GM20431 (cell line): ENCODE measurements at regions not wholly inside any gene's neighbourhood (a gene's known extent, or its start where the extent isn't known, plus 50 kb on each side); places are given as distances from the start of the nearest gene placed in this dataset.
"Not testable (repeated sequence)": the region's sequence is repeated elsewhere in the genome, so short reads cannot be mapped to it uniquely, and the experiment has no call there.

Source experiments
- in situ Hi-C: fragments of 300-500 bp; cut with MseI, MboI; formaldehyde crosslinking; loops from one replicate; pipeline ENCODE4 v1.15.0; 2020; ENCODE audit warnings: low sequenced_read_pairs; ENCODE audit not compliant: unreplicated experiment

GRCh38 chr13:50634339-50634738, 209.2 kb downstream of the DLEU7 start:
- in situ Hi-C loops, result no loop called here

GRCh38 chr13:50635504-50635903, 208.0 kb downstream of the DLEU7 start:
- in situ Hi-C loops, result no loop called here

- in situ Hi-C loops, result no loop called here
Observed at GRCh38 chr13:50636007-50636704, 207.3 kb downstream of the DLEU7 start.

DNA sequence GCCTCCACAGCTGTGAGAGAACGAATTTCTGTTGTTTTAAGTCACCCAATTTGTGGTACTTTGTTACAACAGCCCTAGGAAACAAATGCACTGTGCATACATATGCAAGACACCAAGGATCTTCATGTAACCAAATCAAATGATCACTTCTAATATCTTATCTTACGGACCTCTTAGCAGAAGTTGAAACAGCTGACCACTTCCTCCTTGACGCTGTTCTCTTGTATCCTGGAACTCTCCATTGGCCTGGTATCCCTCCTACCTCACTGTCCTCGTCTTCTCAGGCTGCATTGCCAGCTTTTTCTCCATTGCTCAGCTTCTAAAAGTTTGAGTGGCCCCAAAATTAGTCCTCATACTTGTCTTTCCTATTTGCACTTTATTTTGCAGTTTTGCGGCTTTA, 200.4 kb downstream of the DLEU7 start:
- in situ Hi-C loops, result no loop called here

GRCh38 chr13:50644081-50644871, 199.2 kb downstream of the DLEU7 start:
- in situ Hi-C loops, result no loop called here

- in situ Hi-C loops, result no loop called here
Observed at GRCh38 chr13:50645092-50645491, 198.4 kb downstream of the DLEU7 start.

- in situ Hi-C loops, result no loop called here
Observed at GRCh38 chr13:50646070-50646469, 197.4 kb downstream of the DLEU7 start.

GRCh38 chr13:50649211-50649610, 194.3 kb downstream of the DLEU7 start:
- in situ Hi-C loops, result no loop called here

DNA sequence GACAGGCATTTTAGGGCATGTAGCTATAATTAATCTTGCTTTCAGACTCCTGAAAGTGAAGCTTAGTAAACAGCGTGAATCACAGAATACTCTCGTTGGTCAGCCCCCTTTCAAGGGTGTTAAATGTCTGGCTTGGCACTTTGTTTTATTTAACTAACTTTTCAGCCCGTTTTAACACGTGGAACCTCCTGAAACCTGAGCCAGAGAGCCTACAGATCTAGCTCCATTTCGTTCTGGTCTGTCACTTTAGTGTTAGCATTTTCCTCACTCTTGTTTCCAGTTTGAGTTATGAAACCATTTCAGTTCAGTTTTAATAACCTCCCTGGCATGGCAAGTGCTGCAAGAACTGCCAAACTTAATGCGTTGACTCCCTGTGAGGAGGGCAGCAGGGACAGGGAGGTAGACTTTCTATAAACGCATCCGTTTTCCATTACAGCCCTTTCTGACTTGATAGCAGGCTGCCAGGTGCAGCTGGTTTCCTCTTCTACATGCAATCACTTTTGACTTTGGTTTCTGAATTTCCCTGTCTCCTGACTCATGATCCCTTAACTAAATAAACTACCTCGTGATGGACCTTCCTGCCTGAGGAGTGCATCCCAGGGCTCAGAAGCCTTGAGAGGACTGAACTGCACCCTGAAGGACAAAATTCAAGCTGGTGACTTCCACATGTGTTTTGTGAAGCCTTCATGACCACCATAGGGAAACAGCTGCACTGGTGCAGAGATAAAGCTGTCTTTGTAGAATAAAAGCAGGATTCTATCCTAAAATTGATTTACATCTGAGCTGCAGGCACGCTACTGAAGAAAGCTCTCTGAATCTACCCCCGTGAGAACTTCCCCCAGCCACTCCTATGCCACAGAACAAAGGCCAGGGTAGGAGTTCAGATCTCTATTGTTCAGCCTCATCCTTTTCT, 192.6 kb downstream of the DLEU7 start:
- in situ Hi-C loops, result no loop called here

DNA sequence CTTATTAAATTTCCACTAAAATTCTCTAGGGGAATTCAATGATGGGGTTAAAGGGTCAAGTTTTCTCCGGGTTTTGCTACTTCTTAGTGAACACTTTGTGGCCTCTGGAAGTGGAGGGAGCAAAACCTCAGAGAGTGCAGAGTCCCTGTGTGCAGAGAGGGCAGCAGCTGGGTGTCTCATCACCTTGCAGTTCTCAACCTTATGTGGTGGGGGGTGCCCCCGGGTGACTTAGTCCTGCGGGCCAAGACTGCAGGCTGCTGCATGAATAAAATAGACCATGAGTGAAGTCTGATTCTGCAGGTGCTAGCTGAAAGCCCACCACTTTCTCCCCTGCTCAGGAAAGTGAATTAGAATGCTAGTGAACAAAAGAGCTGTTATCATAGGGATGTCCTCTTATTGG, 191.6 kb downstream of the DLEU7 start:
- in situ Hi-C loops, result no loop called here

DNA sequence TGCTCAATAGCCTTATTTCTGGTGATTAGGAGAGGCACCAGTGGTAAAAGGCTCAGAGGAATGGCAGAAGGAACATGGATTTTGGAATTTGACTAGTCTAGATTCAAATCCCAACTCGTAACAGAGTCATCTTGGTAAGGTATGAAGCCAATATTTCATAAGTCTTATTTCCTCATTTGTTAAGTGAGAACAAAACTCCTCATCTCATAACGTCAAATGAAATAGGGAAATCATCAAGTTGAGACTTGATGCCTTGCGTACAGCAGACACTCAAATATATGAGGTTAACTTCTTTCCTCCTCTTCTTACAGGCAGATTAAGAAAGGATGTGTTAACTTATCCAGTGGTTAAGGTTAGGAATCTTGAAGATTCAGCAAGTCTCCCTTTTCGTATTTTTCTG, 189.2 kb downstream of the DLEU7 start:
- in situ Hi-C loops, result no loop called here

- in situ Hi-C loops, result not testable (repeated sequence)
Observed at GRCh38 chr13:50661881-50662280, 181.6 kb downstream of the DLEU7 start.

- in situ Hi-C loops, result no loop called here
Observed at GRCh38 chr13:50664951-50665350, 178.5 kb downstream of the DLEU7 start.

DNA sequence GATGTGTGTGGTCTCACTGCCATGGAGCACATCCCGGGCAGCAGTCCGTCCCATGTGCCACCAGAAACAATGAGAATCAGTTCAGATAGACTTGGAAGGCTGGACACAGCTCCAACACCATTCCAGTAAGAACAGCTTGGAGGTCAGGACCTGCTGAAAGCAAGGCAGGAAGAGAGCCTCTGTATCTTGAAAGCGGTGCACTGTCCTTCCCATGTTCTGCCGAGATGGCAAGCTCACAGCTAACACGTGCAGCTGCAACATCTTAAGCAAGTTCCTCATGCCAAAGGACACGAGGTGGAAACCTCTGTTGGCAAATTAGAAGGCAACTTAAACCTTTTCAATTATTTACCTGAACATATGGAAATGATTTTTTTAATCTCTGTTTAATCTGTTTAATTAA, 175.4 kb downstream of the DLEU7 start:
- in situ Hi-C loops, result no loop called here

DNA sequence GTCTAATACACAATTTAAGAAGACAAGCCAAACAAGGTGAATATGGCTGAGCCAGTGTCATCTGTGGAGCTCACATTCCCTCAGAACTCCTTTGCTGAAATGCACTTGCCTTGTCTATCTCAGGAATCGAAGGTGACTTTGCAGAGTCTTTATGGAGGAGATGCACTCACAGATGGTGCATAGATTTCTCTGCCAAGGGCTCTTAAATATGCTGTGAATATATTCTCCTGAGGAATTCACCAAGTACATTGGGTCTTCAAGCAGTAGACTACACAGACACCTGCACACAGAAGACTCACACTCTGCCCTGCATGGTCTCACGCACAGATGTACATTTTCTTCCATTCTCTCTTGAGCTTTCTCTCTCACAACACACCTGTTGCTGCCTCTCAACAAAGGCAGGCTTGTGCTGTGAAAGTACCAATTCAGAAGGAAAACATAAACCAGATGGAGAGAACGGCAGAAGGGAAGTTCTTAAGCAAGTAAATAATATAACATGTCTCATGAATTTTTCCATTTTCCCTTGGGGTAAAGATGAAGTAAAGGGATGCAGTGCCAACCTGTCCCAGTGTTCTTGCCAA, 174.7 kb downstream of the DLEU7 start:
- in situ Hi-C loops, result no loop called here

DNA sequence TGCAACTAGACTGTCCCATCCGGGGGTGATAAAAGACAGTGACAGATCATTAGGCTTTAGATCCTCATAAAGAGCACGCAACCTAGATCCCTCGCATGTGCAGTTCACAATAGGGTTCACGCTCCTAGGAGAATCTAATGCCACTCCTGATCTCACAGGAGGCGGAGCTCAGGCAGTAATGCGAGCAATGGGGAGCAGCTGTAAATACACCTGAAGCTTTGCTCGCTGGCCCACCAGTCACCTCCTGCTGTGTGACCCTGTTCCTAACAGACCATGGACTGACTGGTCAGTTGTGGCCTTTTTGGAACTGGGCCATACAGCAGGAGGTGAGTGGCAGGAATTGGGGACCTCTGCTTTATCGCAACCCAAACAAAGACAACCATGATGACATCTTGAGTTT, 173.2 kb downstream of the DLEU7 start:
- in situ Hi-C loops, result no loop called here

GRCh38 chr13:50670847-50671496, 172.5 kb downstream of the DLEU7 start:
- in situ Hi-C loops, result no loop called here

DNA sequence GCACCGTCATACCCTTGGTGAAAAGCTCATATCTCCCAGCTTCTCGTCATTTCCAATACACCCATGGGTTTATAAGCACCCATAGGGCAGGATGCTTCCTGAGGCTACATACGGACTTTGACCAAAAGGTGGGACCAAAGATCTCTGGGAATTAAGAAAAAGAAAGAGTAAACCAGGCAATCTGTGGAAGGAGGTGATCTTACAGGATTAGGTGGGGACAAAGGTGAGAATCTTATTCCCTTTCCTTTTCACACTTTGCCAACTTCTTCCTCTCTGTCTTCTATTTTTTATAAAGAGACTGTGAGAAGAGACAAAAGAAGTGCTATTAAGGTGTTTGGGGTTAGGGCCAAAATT, 172.0 kb downstream of the DLEU7 start:
- in situ Hi-C loops, result no loop called here

DNA sequence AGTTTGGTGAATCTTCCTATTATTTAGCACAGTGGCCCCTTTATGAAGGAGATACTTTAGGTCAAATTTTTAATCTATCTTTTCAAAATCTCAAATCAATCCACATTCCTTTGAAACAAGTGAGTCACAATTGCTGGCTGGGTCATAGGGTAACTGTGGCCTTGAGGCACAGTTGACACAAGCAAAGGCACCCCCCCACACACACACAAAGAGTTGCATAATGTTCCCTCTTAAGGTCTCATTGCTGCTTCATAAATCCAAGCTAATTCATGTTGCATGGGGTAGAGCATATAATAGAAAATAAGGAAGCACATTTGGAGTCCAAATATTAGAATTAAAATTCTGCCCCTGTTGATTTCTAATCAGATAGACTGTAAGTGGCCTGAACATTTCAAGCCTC, 171.5 kb downstream of the DLEU7 start:
- in situ Hi-C loops, result no loop called here

DNA sequence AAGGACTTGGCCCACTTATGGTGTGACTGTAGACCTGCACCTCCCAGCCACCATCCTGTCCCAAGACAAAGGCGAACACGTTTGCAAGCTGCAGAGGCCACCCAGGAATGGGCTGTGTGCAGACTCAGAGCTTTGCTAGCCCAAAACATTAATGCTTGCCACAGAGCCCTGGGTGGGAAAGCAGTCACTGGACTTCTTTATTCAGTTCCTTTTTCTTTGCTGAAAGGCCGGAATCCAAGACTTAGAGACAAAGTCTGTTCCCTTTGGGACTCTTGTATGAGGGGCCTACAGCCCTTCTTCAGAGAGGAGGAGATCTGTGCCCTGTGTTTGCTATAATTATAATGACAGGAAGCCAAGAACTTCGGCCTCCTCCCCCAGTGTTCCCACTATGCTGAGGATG, 167.8 kb downstream of the DLEU7 start:
- in situ Hi-C loops, result no loop called here
